Panc1 (cell line): ENCODE measurements at regions not wholly inside any gene's neighbourhood (a gene's known extent, or its start where the extent isn't known, plus 50 kb on each side); places are given as distances from the start of the nearest gene placed in this dataset.

Source experiments
- POLR2AphosphoS5 ChIP-seq: IDR thresholded peaks from 2 replicates; pipeline ENCODE4 v1.6.1; 2012; ENCODE audit warnings: mild to moderate bottlenecking, low read depth, low read length, moderate library complexity
- SIN3A ChIP-seq: IDR thresholded peaks from 2 replicates; pipeline ENCODE4 v1.6.1; 2012; ENCODE audit warnings: low read depth, mild to moderate bottlenecking, low read length, moderate library complexity, borderline replicate concordance; ENCODE audit not compliant: insufficient read depth
- TF ChIP-seq, protein P1 (sequence below): fragments of 450-650 bp; IDR thresholded peaks from 2 replicates; pipeline ENCODE4 v1.5.1; 2017; ENCODE audit warnings: mild to moderate bottlenecking

DNA sequence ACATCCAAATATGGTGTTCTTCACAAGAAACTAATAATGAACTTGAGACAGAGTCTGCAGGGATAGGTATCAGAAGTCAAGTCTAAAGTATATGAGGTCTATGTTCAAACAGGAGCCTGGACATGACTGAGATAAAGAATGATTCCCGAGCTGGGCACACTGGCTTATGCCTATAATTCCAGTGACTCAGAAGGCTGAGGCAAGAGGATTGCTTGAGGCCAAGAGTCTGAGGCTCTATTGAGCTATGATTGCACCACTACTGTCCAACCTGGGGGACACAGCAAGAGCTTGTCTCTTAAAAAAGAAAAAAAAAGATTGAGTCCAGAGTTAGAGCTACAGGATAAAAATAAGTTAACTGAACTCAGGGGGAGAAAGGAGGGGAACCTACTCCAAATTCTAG lies 246.5 kb downstream of the LRRN1 start:
- TF ChIP-seq, protein P1, sequence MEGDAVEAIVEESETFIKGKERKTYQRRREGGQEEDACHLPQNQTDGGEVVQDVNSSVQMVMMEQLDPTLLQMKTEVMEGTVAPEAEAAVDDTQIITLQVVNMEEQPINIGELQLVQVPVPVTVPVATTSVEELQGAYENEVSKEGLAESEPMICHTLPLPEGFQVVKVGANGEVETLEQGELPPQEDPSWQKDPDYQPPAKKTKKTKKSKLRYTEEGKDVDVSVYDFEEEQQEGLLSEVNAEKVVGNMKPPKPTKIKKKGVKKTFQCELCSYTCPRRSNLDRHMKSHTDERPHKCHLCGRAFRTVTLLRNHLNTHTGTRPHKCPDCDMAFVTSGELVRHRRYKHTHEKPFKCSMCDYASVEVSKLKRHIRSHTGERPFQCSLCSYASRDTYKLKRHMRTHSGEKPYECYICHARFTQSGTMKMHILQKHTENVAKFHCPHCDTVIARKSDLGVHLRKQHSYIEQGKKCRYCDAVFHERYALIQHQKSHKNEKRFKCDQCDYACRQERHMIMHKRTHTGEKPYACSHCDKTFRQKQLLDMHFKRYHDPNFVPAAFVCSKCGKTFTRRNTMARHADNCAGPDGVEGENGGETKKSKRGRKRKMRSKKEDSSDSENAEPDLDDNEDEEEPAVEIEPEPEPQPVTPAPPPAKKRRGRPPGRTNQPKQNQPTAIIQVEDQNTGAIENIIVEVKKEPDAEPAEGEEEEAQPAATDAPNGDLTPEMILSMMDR, result no peak
- TF ChIP-seq SIN3A (no peak), POLR2AphosphoS5 (no peak)
